Ectodermal cell (in vitro differentiated cells): ENCODE measurements at regions not wholly inside any gene's neighbourhood (a gene's known extent, or its start where the extent isn't known, plus 50 kb on each side); places are given as distances from the start of the nearest gene placed in this dataset.
A peak's percentile ranks its signal among the peaks of the same experiment; 100 is the strongest.

ENCODE experiments used
- H3K27ac ChIP-seq: 2 replicates; pipeline ENCODE4 v1.7.0; 2013; ENCODE audit warnings: mild to moderate bottlenecking, low read depth, low read length; ENCODE audit not compliant: insufficient read depth, poor library complexity, severe bottlenecking
- H3K27me3 ChIP-seq: 2 replicates; pipeline ENCODE4 v1.7.0; 2013; ENCODE audit warnings: mild to moderate bottlenecking, low read length; ENCODE audit not compliant: insufficient read depth, control insufficient read depth, poor library complexity, severe bottlenecking
- H3K36me3 ChIP-seq: one replicate; pipeline ENCODE4 v1.7.0; 2013; ENCODE audit warnings: low read length; ENCODE audit not compliant: control insufficient read depth, insufficient read depth
- H3K4me1 ChIP-seq: one replicate; pipeline ENCODE4 v1.7.0; 2013; ENCODE audit warnings: low read length; ENCODE audit not compliant: control insufficient read depth, insufficient read depth
- H3K4me3 ChIP-seq: 2 replicates; pipeline ENCODE4 v1.7.0; 2013; ENCODE audit warnings: low read depth, low read length, control low read depth; ENCODE audit not compliant: insufficient read depth
- H3K9me3 ChIP-seq: 2 replicates; pipeline ENCODE4 v1.7.0; 2013; ENCODE audit warnings: mild to moderate bottlenecking, low read length, moderate library complexity; ENCODE audit not compliant: control insufficient read depth
- WGBS, 2 experiments: methylation state at CpG; one replicate each; pipeline ENCODE4 v1.1.7; 2013; ENCODE audit warnings: missing lambda C conversion rate in 2 of 2; 5-methylcytosine and 5-hydroxymethylcytosine counted together

DNA sequence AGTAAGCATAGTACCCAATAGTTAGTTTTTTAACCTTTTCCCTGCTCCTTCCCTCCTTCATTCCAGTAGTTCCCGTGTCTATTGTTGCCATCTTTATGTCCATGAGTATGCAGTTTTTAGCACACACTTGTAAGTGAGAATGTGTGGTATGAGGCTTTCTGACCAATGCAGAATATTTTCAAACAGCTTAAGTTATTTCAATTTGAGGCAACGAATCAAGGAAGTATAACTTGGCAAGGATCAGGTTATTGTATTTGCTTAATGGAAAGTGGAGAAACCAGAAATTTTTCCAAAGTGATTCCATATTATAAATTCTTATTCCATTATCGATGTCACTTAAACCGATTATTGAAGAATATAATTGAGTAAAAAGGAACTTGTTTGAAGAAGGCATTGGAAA, 954.8 kb downstream of the GBE1 start:
- no peak overlapping the region for H3K27ac ChIP-seq
- no peaks in the 10 kb centered on the region for H3K9me3 ChIP-seq
- H3K27me3 ChIP-seq: no peaks in the 10 kb centered on the region
- no peak overlapping the region for H3K4me3 ChIP-seq
- no peaks in the 10 kb centered on the region for H3K36me3 ChIP-seq
- H3K4me1 ChIP-seq: no peaks in the 10 kb centered on the region
- WGBS, 2 experiments: 75% methylated on average over 1 to 2 of the region's 4 CpGs

DNA sequence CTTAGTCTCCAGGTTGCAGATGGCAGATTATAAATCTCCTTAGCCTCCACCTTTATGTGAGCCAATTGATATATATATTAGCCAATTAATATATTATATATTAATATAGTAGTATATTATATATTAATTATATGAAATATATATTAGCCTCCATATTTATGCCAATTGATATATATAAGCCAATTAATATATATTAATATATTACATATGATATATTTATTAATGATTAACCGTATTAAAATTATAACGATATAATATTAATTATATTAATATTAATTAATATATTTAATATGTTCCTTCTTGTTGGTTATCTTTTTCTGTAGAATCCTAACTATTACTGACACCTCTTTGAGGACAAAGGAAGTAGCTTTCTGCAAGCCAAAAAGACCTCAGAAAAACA, 972.5 kb downstream of the GBE1 start:
- H3K27ac ChIP-seq: no peak overlapping the region
- no peak overlapping the region for H3K4me3 ChIP-seq
- no CpG with 5 or more reads among the region's 2 CpGs for WGBS, 2 experiments
- no peaks in the 10 kb centered on the region for H3K9me3 ChIP-seq
- no peaks in the 10 kb centered on the region for H3K4me1 ChIP-seq
- no peaks in the 10 kb centered on the region for H3K27me3 ChIP-seq
- no peaks in the 10 kb centered on the region for H3K36me3 ChIP-seq

DNA sequence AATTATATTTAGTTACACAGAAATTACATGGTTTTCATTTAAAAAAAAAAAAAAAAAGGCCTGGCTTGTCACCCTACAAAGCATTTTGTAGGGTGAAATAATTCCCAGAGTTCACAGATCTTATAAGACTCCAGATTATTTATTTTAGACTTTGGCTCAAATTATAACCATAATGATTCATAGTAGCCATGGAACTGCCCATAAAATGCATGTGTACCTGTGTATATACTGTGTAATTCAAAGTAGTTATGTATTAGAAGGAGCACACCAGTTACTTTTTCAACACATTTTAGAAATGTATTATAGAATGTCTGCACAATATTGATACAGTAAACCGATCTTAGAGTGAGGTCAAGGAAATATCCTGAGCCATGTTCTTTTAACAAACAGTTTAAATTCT, 975.6 kb downstream of the GBE1 start:
- no peaks in the 10 kb centered on the region for H3K4me1 ChIP-seq
- H3K9me3 ChIP-seq: no peaks in the 10 kb centered on the region
- no peaks in the 10 kb centered on the region for H3K27me3 ChIP-seq
- H3K36me3 ChIP-seq: no peaks in the 10 kb centered on the region
- WGBS, 2 experiments: no CpG with 5 or more reads among the region's 1 CpG
- no peak overlapping the region for H3K4me3 ChIP-seq
- H3K27ac ChIP-seq: no peak overlapping the region

DNA sequence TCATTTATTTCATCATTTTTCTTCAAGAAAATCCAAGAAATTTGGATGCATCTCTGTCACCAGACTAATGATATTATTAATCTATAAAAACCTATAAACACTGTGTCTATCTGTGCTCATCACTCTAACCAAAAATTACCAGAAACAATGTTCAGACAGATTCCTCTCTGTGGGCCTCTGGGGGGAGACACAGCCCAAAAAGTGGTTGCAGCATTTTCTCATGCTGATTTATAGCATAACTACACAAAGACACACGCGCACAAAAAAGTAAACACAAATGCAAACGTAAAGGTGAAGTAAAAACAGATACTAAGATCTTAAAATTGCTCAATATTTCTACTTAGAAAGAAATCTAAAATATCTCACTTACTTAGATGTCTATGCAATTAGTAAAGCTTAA, 976.0 kb downstream of the GBE1 start:
- Histone ChIP-seq H3K4me1 (no peaks in the 10 kb centered on the region), H3K36me3 (no peaks in the 10 kb centered on the region), H3K27me3 (no peaks in the 10 kb centered on the region), H3K4me3 (no peak overlapping the region), H3K9me3 (no peaks in the 10 kb centered on the region), H3K27ac (no peak overlapping the region)
- WGBS, 2 experiments: 70% methylated on average over 3 of the region's 3 CpGs; no CpG with 5 or more reads in 1 of the 2 experiments

DNA sequence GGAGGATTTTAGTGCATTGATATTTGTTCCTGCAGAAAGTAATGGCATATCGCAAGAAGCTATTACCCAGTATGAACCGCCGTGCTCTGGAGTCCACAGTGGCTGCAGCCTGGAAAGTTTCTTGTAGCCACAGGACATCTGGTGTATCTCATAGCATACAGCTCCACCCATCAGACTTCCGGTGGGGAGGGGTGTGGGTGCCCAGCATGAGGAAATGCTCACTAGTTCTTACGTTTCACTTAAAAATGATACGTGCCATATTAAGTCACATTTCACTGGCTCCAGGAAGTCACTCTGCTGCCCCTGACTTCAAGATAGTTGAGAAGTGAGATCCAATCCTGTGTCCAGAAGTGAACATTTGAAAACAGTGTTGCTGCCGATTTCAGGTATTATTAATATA, 990.4 kb downstream of the GBE1 start:
- Histone ChIP-seq H3K27ac (no peak overlapping the region), H3K27me3 (no peaks in the 10 kb centered on the region), H3K36me3 (no peaks in the 10 kb centered on the region), H3K9me3 (no peaks in the 10 kb centered on the region), H3K4me1 (no peaks in the 10 kb centered on the region), H3K4me3 (peak overlapping the region; percentile 28)
- WGBS, 2 experiments: 81 to 86% methylated on average over 7 of the region's 7 CpGs

DNA sequence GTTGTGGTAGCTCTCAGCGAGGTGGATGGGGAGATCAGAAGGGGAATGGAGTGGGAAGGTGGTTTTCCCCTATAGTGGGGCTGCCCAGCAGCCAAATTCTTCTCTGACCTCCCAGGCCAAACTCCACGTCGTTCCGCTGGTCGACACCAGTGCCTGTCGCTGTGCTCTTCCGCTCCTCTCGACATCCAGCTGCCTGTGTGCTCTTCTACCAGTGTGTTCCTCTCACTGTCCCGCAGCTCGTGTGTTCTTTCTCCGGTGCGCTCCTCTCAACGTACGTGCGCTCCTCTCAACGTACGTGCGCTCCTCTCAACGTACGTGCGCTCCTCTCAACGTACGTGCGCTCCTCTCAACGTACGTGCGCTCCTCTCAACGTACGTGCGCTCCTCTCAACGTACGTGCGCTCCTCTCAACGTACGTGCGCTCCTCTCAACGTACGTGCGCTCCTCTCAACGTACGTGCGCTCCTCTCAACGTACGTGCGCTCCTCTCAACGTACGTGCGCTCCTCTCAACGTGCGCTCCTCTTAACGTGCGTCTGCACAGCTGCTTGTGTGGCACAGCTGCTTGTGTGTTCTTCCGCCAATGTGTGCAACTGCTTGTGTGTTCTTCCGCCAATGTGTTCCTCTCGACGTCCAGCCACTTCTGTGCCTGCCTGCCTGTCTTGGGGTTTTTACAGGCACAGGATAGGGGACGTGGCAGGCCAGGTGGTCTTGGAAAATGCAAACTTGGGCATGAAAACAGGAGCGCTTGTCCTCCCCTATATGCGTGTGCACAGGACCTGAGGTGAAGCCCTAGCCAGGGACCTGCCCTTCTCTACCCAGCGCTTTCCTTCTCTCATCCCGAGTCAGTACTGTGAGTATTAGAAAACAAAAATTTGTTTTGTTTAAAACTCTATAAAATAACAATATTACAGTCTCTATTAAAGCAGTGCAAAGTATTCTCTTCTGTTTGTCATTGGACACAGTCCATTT, 991.1 kb downstream of the GBE1 start:
- no peaks in the 10 kb centered on the region for H3K9me3 ChIP-seq
- no peaks in the 10 kb centered on the region for H3K27me3 ChIP-seq
- WGBS, 2 experiments: 55 to 58% methylated on average over 39 of the region's 61 CpGs
- no peaks in the 10 kb centered on the region for H3K4me1 ChIP-seq
- H3K4me3 ChIP-seq: peak overlapping the region; percentile 45
- no peaks in the 10 kb centered on the region for H3K36me3 ChIP-seq
- peak overlapping the region; percentile 29 for H3K27ac ChIP-seq

DNA sequence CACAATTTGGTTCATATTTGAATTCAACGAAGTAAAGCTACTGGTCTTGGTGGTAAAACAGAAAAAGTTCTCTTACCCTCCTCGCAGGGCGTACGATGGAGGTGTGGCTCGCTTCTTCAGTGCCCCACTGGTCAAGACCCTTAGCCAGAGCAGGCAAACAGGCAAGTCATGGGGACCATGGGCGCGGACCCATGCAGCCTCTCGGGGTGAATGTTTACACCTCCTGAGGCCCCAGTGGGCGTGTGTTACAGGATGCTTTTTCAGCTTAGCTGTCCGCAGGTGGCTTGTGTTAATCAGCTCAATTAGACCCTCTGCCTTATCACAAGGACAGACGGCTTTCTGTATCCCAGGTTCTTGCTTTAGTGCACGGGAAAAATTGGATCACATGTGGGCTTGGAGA, 991.8 kb downstream of the GBE1 start:
- Histone ChIP-seq H3K27me3 (no peaks in the 10 kb centered on the region), H3K36me3 (no peaks in the 10 kb centered on the region), H3K27ac (no peak overlapping the region), H3K4me1 (no peaks in the 10 kb centered on the region), H3K4me3 (peak overlapping the region; percentile 45), H3K9me3 (no peaks in the 10 kb centered on the region)
- WGBS, 2 experiments: 63 to 65% methylated on average over 12 of the region's 12 CpGs

DNA sequence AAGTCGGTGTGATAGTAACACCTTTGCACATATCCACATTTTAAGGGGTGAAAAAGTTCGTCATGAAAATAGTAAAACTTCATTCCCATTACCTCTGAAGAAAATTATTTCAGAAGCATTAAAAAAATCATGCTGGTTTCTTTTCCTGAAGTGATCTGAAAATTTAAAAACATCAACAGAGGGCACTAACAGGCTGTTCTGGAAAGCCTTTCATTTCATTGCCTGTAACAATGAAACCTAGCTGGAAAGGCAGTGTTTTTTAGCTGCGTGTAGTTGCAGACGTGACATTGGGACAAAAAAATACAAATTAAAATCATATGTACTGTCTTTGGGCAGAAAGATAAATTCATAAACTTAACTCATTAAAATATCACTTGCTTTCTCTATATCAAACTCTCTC, 993.8 kb downstream of the GBE1 start:
- WGBS, 2 experiments: 79 to 88% methylated on average over 3 to 4 of the region's 4 CpGs
- Histone ChIP-seq H3K27me3 (no peaks in the 10 kb centered on the region), H3K27ac (no peak overlapping the region), H3K4me1 (no peaks in the 10 kb centered on the region), H3K4me3 (peak overlapping the region; percentile 5), H3K9me3 (no peaks in the 10 kb centered on the region), H3K36me3 (no peaks in the 10 kb centered on the region)

DNA sequence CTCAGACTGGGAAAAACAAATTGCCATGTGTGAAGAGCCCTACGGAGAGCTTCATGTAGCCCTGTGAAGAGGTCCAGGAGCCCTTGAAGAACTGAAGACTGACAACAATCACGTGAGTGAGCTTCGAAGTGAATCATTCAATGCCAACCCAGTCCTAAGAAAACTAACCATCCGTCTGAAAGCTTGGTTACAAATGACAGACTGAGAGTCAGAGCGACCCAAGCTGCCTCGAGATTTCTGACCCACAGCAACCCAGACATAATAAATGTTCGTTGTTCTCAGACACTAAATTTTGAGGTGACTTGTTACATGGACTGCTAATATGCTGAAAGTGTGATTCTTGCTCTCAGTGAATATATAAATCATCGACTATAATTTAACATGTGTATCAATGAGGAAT, 987.2 kb upstream of the ROBO1 start:
- H3K36me3 ChIP-seq: no peaks in the 10 kb centered on the region
- H3K9me3 ChIP-seq: no peaks in the 10 kb centered on the region
- no peak overlapping the region for H3K27ac ChIP-seq
- no peaks in the 10 kb centered on the region for H3K27me3 ChIP-seq
- H3K4me1 ChIP-seq: no peaks in the 10 kb centered on the region
- H3K4me3 ChIP-seq: no peak overlapping the region
- 88 to 92% methylated on average over 7 to 8 of the region's 8 CpGs for WGBS, 2 experiments

DNA sequence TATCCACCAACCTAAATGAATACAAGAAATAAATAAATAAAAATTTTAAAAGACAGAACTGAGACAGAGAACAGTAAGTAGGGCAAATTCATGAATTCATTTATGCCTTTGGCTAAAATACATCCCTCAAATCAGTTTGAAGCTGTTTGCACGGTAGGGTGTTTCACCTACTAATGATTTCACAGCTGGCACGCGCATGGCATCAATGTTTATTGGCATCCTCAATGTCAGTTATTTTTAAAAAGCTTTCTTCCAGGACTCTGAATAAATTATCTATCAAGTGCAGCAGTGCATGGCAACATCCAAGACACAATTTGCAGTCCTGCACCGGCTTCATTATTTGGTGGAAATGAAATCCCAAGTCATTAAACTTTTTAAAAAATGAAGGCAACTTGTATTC, 985.2 kb upstream of the ROBO1 start:
- 71 to 80% methylated on average over 4 of the region's 4 CpGs for WGBS, 2 experiments

More for the DNA sequence above, 985.2 kb upstream of the ROBO1 start:
- H3K27ac ChIP-seq: no peak overlapping the region
- no peaks in the 10 kb centered on the region for H3K9me3 ChIP-seq
- no peaks in the 10 kb centered on the region for H3K4me1 ChIP-seq
- H3K36me3 ChIP-seq: no peaks in the 10 kb centered on the region
- H3K4me3 ChIP-seq: no peak overlapping the region
- H3K27me3 ChIP-seq: no peaks in the 10 kb centered on the region
